IMR-90 (cell line): ENCODE measurements at regions not wholly inside any gene's neighbourhood (a gene's known extent, or its start where the extent isn't known, plus 50 kb on each side); places are given as distances from the start of the nearest gene placed in this dataset.

Source experiments
- ATAC-seq: fragments of 200-7000 bp; cut with Tn5 transposase; 2 replicates; pipeline ENCODE4 v1.9.1; 2020; ENCODE audit warnings: low read depth, mild to moderate bottlenecking, moderate library complexity
- BruUV-seq: library from RNA; stranded (reverse); fragments of 400-500 nt; replicated peaks from 2 replicates; lab custom pipeline; 2021; lab: Mats Ljungman, UMichigan
- CTCF ChIA-PET: fragments of 300-600 bp; formaldehyde crosslinking; extraction: SDS; loops from one replicate; lab custom pipeline; 2021; ENCODE audit warnings: antibody characterized with exemption; lab: Yijun Ruan, JAX
- POLR2A ChIA-PET: fragments of 300-600 bp; sonication (Branson Sonifier 250); formaldehyde crosslinking; loops from one replicate; lab custom pipeline; 2022; ENCODE audit warnings: antibody characterized with exemption; ENCODE audit not compliant: unreplicated experiment; lab: Charles Lee
- DNase-seq: peaks from one replicate; pipeline ENCODE4 v3.0.0; 2013
- H2AFZ ChIP-seq: replicated peaks from 2 replicates; pipeline ENCODE3; 2013; ENCODE audit warnings: low read length, mild to moderate bottlenecking; ENCODE audit not compliant: poor library complexity
- H2AK5ac ChIP-seq: 2 replicates; pipeline ENCODE4 v1.6.1; 2013; ENCODE audit warnings: low read depth, low read length, inconsistent platforms
- H2AK9ac ChIP-seq: replicated peaks from 2 replicates; pipeline ENCODE3; 2013; ENCODE audit warnings: mild to moderate bottlenecking, low read depth, low read length, moderate library complexity; ENCODE audit not compliant: poor library complexity
- H2BK120ac ChIP-seq: 2 replicates; pipeline ENCODE4 v1.6.1; 2013; ENCODE audit warnings: low read depth, low read length, inconsistent platforms
- H2BK15ac ChIP-seq: 3 replicates; pipeline ENCODE4 v1.6.1; 2013; ENCODE audit warnings: low read depth, low read length, inconsistent platforms
- H2BK20ac ChIP-seq: 2 replicates; pipeline ENCODE4 v1.6.1; 2013; ENCODE audit warnings: low read depth, mild to moderate bottlenecking, inconsistent platforms, low read length, moderate library complexity
- H2BK5ac ChIP-seq: 2 replicates; pipeline ENCODE4 v1.6.1; 2013; ENCODE audit warnings: mild to moderate bottlenecking, low read depth, low read length, inconsistent platforms; ENCODE audit not compliant: poor library complexity, severe bottlenecking
- H3K14ac ChIP-seq: replicated peaks from 2 replicates; pipeline ENCODE4 v1.6.1; 2013; ENCODE audit warnings: low read depth, low read length, inconsistent platforms
- H3K18ac ChIP-seq: 2 replicates; pipeline ENCODE4 v1.6.1; 2013; ENCODE audit warnings: low read depth, low read length, control low read depth
- H3K23ac ChIP-seq: 2 replicates; pipeline ENCODE4 v1.6.1; 2013; ENCODE audit warnings: low read depth, low read length, inconsistent platforms
- H3K27ac ChIP-seq: 2 replicates; pipeline ENCODE4 v1.5.1; 2013; ENCODE audit warnings: mild to moderate bottlenecking, control low read depth, low read length; ENCODE audit not compliant: insufficient read depth
- H3K27me3 ChIP-seq: 2 replicates; pipeline ENCODE4 v1.6.1; 2013; ENCODE audit warnings: low read length; ENCODE audit not compliant: control insufficient read depth, insufficient read depth
- H3K36me3 ChIP-seq: 2 replicates; pipeline ENCODE4 v1.6.1; 2013; ENCODE audit warnings: low read length, mixed read lengths; ENCODE audit not compliant: control insufficient read depth, insufficient read depth
- H3K4ac ChIP-seq: 2 replicates; pipeline ENCODE4 v1.6.1; 2013; ENCODE audit warnings: low read depth, low read length, inconsistent platforms
- H3K4me1 ChIP-seq: 2 replicates; pipeline ENCODE4 v1.6.1; 2013; ENCODE audit warnings: low read length, mixed read lengths; ENCODE audit not compliant: control insufficient read depth, insufficient read depth
- H3K4me2 ChIP-seq: 2 replicates; pipeline ENCODE4 v1.6.1; 2013; ENCODE audit warnings: low read depth, mild to moderate bottlenecking, control low read depth, low read length, moderate library complexity
- H3K4me3 ChIP-seq: 2 replicates; pipeline ENCODE4 v1.5.1; 2013; ENCODE audit warnings: low read depth, mild to moderate bottlenecking, control low read depth, low read length, moderate library complexity; ENCODE audit not compliant: insufficient read depth
- H3K56ac ChIP-seq: 2 replicates; pipeline ENCODE4 v1.6.1; 2013; ENCODE audit warnings: low read length, inconsistent platforms; ENCODE audit not compliant: insufficient read depth; ENCODE audit errors: extremely low read depth
- H3K79me1 ChIP-seq, 2 experiments: 2 replicates each; pipeline ENCODE4 v1.6.1; 2013; ENCODE audit warnings: low read length in 2 of 2, inconsistent platforms in 1 of 2, low read depth in 1 of 2
- H3K9ac ChIP-seq: 2 replicates; pipeline ENCODE4 v1.6.1; 2013; ENCODE audit warnings: low read depth, low read length, control low read depth
- H3K9me1 ChIP-seq: 2 replicates; pipeline ENCODE4 v1.6.1; 2013; ENCODE audit warnings: low read length, inconsistent platforms; ENCODE audit not compliant: insufficient read depth
- H3K9me3 ChIP-seq: 2 replicates; pipeline ENCODE4 v1.6.1; 2013; ENCODE audit warnings: low read length; ENCODE audit not compliant: control insufficient read depth, insufficient read depth
- H4K20me1 ChIP-seq: 2 replicates; pipeline ENCODE4 v1.6.1; 2013; ENCODE audit warnings: low read length, inconsistent platforms; ENCODE audit not compliant: insufficient read depth
- H4K5ac ChIP-seq: 2 replicates; pipeline ENCODE4 v1.6.1; 2013; ENCODE audit warnings: mild to moderate bottlenecking, low read depth, low read length, control low read depth
- H4K8ac ChIP-seq, 2 experiments: 2 replicates each; pipeline ENCODE4 v1.6.1; 2013; ENCODE audit warnings: low read depth in 2 of 2, low read length in 2 of 2, control low read depth in 1 of 2, inconsistent platforms in 1 of 2
- H4K91ac ChIP-seq: 2 replicates; pipeline ENCODE4 v1.6.1; 2013; ENCODE audit warnings: low read depth, low read length, inconsistent platforms; ENCODE audit not compliant: insufficient read depth
- BHLHE40 ChIP-seq: fragments of 150-350 bp; IDR thresholded peaks from 2 replicates; pipeline ENCODE4 v1.6.1; 2016; ENCODE audit warnings: mild to moderate bottlenecking, low read depth, low read length
- MAFK ChIP-seq: IDR thresholded peaks from 2 replicates; pipeline ENCODE4 v1.6.1; 2012; ENCODE audit warnings: low read depth, low read length, improper control_type of control experiment
- MAZ ChIP-seq: IDR thresholded peaks from 2 replicates; pipeline ENCODE4 v1.6.1; 2012; ENCODE audit warnings: low read depth, mild to moderate bottlenecking, low read length, improper control_type of control experiment, moderate library complexity, borderline replicate concordance
- MXI1 ChIP-seq: IDR thresholded peaks from 2 replicates; pipeline ENCODE4 v1.6.1; 2012; ENCODE audit warnings: low read depth, mild to moderate bottlenecking, low read length, moderate library complexity, borderline replicate concordance
- NFE2L2 ChIP-seq: fragments of 150-350 bp; IDR thresholded peaks from 2 replicates; pipeline ENCODE4 v1.6.1; 2016; ENCODE audit warnings: low read depth, mild to moderate bottlenecking, low read length
- POLR2A ChIP-seq: IDR thresholded peaks from 2 replicates; pipeline ENCODE4 v1.6.1; 2012; ENCODE audit warnings: mild to moderate bottlenecking, low read depth, low read length
- RCOR1 ChIP-seq: IDR thresholded peaks from 2 replicates; pipeline ENCODE4 v1.6.1; 2012; ENCODE audit warnings: mild to moderate bottlenecking, low read length, improper control_type of control experiment; ENCODE audit not compliant: insufficient replicate concordance
- RFX5 ChIP-seq: IDR thresholded peaks from 2 replicates; pipeline ENCODE4 v1.8.0; 2012; ENCODE audit warnings: low read depth, mild to moderate bottlenecking, low read length, moderate library complexity
- WGBS, 2 experiments: methylation state at CpG; one replicate each; pipeline versions ENCODE4 v1.1.5 to v1.1.7; 2013; ENCODE audit warnings: missing lambda C conversion rate in 2 of 2; ENCODE audit not compliant: insufficient read length in 1 of 2; ENCODE audit errors: extremely low coverage in 2 of 2; 5-methylcytosine and 5-hydroxymethylcytosine counted together
- dilution Hi-C: fragments of 300-500 bp; cut with HindIII; formaldehyde crosslinking; loops from one replicate; pipeline ENCODE4 v1.14.3; 2018; ENCODE audit warnings: low sequenced_read_pairs; ENCODE audit not compliant: unreplicated experiment
- in situ Hi-C: fragments of 300-500 bp; cut with MboI; formaldehyde crosslinking; loops from 3 replicates; pipeline ENCODE4 v1.14.3; 2019; ENCODE audit warnings: low sequenced_read_pairs, inconsistent platforms, mixed read lengths
- intact Hi-C: fragments of 100-400 bp; cut with micrococcal nuclease; formaldehyde crosslinking; loops from 2 replicates; pipeline ENCODE4 v1.10.0; 2022
- TF ChIP-seq, protein P1 (sequence below): fragments of 150-350 bp; IDR thresholded peaks from 2 replicates; pipeline ENCODE4 v1.6.1; 2017; ENCODE audit warnings: mild to moderate bottlenecking, antibody characterized with exemption, low read length, low read depth
- TF ChIP-seq, protein P2 (sequence below): fragments of 150-350 bp; IDR thresholded peaks from 2 replicates; pipeline ENCODE4 v1.6.1; 2016; ENCODE audit warnings: low read depth, mild to moderate bottlenecking, low read length, moderate library complexity, borderline replicate concordance

DNA sequence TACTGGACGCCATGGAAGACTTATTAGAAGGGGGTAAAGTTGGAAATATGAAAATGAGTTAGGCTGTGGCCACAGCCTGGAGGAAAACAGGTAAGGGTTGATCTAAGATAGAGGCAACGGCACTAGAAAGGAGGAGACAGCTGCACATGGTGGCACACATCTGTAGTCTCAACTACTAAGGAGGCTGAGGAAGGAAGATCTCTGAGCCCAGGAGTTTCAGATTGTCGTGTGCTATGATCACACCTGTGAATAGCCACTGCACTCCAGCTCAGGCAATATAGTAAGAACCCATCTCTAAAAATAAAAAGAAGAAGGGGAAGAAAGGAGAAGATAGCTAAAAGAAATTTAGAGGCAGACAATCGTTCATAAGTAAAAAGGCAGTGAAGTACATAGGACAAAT is 87.8 kb upstream of the SORBS2 start:
- dilution Hi-C loops (no loop called here), intact Hi-C loops (no loop called here), in situ Hi-C loops (no loop called here)
- Histone ChIP-seq H2AK9ac (no peak overlapping the region), H3K27ac (no peak overlapping the region), H2BK20ac (no peak overlapping the region), H2AFZ (no peak overlapping the region), H3K4me1 (no peaks in the 10 kb centered on the region), H4K20me1 (no peaks in the 10 kb centered on the region), H3K36me3 (no peaks in the 10 kb centered on the region), H2AK5ac (no peak overlapping the region), H3K14ac (no peak overlapping the region), H4K91ac (no peak overlapping the region), H4K5ac (no peak overlapping the region), H3K9me1 (no peaks in the 10 kb centered on the region), H3K23ac (no peak overlapping the region), H4K8ac (no peak overlapping the region), H3K9ac (no peak overlapping the region), H3K79me1 (no peaks in the 10 kb centered on the region), H3K4me3 (no peak overlapping the region), H3K27me3 (peaks cover 29% of the 10 kb centered on the region), H2BK120ac (no peak overlapping the region), H3K56ac (no peak overlapping the region), H3K4me2 (no peak overlapping the region), H3K18ac (no peak overlapping the region), H2BK15ac (no peak overlapping the region), H3K9me3 (no peaks in the 10 kb centered on the region), H2BK5ac (no peak overlapping the region), H3K4ac (no peak overlapping the region)
- POLR2A ChIA-PET: no interaction called here
- no peak for DNase-seq
- no peak for ATAC-seq
- TF ChIP-seq, protein P1, sequence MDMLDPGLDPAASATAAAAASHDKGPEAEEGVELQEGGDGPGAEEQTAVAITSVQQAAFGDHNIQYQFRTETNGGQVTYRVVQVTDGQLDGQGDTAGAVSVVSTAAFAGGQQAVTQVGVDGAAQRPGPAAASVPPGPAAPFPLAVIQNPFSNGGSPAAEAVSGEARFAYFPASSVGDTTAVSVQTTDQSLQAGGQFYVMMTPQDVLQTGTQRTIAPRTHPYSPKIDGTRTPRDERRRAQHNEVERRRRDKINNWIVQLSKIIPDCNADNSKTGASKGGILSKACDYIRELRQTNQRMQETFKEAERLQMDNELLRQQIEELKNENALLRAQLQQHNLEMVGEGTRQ: no peak
- TF ChIP-seq RFX5 (no peak), POLR2A (no peak), MAFK (no peak), BHLHE40 (no peak), MXI1 (no peak), RCOR1 (no peak), NFE2L2 (no peak), MAZ (no peak)
- TF ChIP-seq, protein P2, sequence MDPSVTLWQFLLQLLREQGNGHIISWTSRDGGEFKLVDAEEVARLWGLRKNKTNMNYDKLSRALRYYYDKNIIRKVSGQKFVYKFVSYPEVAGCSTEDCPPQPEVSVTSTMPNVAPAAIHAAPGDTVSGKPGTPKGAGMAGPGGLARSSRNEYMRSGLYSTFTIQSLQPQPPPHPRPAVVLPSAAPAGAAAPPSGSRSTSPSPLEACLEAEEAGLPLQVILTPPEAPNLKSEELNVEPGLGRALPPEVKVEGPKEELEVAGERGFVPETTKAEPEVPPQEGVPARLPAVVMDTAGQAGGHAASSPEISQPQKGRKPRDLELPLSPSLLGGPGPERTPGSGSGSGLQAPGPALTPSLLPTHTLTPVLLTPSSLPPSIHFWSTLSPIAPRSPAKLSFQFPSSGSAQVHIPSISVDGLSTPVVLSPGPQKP: no peak
- no CpG with 5 or more reads among the region's 4 CpGs for WGBS, 2 experiments
- CTCF ChIA-PET: interaction anchor here (1.1 kb wide), 1 partner anchor 25 kb away, joined by 3 read pairs; no protein-coding TSS in a partner anchor
- no TSS peak for BruUV-seq
